ENCODE measurements at regions not wholly inside any gene's neighbourhood (a gene's known extent, or its start where the extent isn't known, plus 50 kb on each side); places are given as distances from the start of the nearest gene placed in this dataset.
"Not testable (repeated sequence)": the region's sequence is repeated elsewhere in the genome, so short reads cannot be mapped to it uniquely, and the experiment has no call there.

DNA sequence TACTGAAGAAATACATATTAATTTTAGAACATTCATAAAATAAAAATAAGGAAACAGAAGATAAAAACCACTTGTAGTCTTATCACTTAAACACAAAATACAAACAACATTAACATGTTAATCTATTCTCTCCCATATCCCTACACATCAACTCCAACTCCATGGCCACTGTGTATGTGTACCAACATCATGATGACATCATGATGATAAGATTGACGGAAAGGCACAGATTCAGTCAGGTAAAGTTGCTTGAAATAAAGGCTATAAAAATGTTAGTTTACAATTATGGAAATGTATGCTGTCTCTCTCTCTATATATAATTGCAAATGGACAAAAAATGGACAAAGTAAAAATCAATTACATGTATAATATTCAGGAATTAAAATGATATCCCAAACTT, 388.5 kb upstream of the UBE2E3 start:
- no peak for DNase-seq

DNA sequence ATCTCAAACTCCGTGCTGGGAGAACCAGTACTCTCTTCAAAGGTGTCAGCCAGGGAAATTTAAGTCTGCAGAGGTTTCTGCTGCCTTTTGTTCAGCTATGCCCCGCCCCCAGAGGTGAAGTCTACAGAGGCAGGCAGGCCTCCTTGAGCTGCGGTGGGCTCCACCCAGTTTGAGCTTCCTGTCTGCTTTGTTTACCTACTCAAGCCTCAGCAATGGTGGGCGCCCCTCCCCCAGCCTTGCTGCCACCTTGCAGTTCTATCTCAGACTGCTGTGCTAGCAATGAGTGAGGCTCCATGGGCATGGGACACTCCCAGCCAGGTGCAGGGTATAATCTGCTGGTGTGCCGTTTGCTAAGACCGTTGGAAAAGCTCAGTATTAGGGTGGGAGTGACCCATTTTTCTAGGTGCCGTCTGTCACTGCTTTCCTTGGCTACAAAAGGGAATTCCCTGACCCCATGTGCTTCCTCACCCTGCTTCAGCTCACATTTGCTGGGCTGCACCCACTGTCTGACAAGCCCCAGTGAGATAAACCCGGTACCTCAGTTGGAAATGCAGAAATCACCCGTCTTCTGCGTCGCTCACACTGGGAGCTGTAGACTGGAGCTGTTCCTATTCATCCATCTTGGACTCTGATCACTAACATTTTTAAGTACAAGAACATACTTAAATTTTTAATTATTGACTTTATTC, 389.2 kb upstream of the UBE2E3 start:
- DNase-seq: not testable (repeated sequence)

- no peak for DNase-seq
Measured at GRCh38 chr2:180583441-180584140, 396.8 kb upstream of the UBE2E3 start.

- no peak for DNase-seq
Measured at GRCh38 chr2:180579388-180579787, 401.0 kb upstream of the UBE2E3 start.

DNA sequence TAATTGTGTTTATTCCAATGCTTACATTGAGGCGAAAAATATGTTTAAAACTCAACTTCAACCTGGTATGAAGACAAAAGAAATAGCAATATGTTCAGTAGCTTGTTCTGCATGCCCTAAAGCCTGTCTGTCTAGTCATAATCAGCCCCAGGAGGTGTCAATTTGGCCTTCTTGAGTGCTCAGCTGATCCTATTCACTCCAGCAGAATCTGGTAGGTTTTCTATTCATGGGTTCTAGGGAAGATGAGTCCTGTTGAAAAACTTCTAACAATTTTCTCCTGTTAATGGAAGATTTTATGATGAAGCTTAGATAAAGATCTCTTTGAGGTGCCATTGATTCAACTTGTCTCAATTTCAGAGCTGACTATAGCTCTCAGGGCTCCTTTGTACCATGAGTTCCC, 402.0 kb upstream of the UBE2E3 start:
- no peak for DNase-seq

- no peak for DNase-seq
Measured at GRCh38 chr2:180577567-180577966, 402.8 kb upstream of the UBE2E3 start.

DNA sequence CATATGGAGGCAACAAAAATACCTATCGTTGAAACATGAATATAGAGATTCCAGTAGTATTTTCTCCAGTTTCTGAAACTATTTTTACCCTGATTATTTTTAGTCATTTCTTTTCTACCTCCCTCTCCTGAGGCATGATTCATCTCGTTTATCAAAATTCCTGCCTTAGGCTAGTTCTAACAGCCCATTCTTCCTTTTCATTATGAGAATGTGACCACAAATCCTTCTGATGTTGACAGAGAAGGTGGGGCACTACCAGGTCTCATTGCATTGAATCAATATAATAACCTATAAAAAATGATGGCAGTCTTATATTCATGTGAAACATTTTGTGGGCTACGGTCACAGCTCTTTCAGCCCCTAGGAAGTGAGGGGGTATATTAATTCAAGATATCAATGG, 406.5 kb upstream of the UBE2E3 start:
- DNase-seq: no peak

DNA sequence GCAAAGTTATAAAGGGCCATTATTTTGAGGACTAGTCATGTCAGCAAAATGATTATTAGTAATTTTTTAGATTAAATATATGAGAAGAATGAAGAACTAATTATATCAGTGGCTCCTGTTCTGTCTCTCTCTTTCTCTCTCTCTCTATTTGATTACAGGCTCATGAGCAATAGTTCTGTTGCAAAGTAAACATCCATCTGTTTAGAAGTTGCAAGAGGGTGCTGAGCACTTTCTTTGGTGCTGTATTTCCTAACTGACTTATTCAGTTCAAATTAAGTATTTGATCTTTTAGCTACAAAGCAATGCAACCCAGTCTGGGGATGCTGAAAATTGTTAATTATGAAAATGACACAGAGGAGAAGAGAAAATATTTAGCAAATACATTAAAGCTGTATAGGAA, 408.1 kb upstream of the UBE2E3 start:
- no peak for DNase-seq

GRCh38 chr2:180571559-180571958, 408.8 kb upstream of the UBE2E3 start:
- no peak for DNase-seq

DNA sequence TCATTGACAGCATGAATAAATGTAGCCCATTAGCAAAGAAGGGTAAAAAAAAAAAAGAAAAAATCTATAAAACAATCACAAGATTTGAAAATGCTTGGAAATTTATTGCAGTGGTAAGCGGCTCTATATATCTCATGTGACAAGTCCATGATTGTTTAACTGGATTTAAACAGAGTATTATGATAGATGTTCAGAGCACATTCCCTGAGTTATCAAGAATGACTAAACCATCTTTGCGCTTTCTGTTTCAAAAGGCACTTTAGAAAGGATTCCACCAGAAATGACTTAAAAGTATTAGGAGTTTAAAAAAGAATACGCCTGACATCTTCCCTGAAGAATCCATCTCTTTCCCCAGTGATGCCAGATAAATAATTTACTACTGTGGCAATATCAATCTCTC, 409.5 kb upstream of the UBE2E3 start:
- no peak for DNase-seq

DNA sequence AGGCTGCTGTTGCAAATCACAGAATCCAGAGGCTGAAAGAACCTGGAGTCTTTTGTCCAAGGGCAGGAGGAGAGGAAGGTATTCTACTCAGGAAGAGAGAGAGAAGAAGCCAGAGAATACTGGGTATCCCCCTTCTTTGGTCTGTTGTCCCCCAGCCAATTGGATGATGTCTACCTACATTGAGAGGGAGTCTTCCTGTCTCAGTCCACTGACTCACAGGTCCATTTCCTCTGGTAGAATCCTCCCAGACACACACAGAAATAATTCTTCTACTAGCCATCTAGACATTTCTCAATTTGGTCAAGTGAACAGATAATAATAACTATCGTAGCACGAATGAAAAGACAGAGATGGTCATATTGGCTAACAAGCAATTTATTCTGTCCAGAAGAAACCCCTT, 416.4 kb upstream of the UBE2E3 start:
- DNase-seq: no peak

DNA sequence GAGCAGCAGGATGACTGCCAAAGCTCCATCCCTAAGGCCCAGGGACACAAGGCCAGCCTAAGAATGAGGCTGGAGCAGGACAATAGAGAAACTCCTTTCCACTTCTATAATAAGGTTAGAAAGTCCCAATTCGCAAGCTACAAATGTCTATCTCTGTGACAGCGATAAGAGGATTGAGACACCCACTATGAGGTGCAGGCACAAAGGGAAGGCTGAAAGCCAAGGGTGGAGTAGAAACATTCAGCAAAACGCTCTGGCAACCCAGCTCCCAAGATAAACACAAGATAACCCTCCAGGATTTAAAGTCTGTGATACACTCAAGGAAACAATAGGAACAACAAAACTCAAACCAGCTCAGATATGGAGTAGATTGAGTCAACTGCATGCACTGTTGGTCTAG, 418.0 kb upstream of the UBE2E3 start:
- no peak for DNase-seq

DNA sequence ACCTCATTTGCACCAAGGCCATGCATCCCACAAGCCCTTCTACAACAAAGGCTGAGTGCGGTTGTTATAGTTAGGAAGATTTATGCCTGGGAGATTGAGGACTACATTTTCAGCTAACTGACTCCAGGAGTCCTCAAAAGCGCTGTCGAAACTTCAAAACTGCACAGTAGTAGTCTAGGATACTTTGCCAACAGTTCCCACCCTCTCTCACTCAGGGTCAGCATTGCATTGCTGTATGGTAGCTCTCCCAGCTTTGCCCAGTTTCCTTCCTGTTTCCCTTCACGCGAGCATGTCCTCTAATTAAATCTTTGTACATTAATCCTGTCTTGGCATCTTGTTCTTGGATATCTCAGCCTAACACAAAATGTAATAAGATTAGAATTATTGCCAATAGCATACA, 420.6 kb upstream of the UBE2E3 start:
- no peak for DNase-seq

DNA sequence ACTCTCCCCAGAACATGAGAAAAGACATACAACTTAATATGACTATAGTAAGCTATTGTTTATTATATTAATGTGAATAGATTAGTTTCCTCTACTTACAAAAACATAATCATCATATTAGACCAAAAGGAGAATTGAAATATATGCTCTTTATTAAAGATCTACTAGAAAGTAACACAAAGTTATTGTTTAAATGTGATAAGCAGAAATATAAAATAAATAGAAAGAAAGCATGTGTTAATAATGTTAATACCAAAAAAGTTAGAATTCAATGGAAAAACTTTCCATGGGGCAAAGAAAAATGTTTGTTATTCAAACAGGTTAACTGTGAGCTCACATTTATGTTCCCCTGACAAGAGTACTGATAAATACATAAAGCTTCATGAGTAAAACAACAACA, 421.4 kb upstream of the UBE2E3 start:
- DNase-seq: no peak

DNA sequence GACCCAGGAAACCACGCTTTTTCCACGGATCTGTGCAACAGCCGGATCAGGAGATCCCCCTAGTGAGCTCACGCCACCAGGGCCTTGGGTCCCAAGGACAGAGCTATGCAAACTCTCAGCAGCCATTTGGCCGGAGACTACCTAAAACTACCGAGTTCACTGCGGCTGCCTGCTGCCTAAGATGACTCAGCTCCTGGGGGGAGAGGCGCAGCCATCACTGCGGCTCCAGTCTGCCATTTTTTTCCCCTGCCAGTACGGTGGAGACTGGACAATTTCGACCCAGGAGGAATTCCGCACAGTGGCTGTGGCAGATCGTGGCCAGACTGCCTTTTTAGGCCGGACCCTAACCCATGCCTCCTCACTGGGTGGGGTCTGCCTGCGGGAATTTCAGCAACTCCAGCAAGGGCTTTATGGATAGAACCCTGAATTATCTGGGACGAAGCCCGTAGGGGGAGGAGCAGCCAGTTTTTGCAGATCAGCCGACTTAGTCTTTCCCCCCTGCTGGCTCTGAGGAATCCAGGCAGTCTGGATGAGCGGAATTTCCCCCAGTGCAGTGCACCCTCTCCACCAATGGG, 424.9 kb upstream of the UBE2E3 start:
- DNase-seq: no peak

GRCh38 chr2:180554330-180554729, 426.1 kb upstream of the UBE2E3 start:
- no peak for DNase-seq

DNA sequence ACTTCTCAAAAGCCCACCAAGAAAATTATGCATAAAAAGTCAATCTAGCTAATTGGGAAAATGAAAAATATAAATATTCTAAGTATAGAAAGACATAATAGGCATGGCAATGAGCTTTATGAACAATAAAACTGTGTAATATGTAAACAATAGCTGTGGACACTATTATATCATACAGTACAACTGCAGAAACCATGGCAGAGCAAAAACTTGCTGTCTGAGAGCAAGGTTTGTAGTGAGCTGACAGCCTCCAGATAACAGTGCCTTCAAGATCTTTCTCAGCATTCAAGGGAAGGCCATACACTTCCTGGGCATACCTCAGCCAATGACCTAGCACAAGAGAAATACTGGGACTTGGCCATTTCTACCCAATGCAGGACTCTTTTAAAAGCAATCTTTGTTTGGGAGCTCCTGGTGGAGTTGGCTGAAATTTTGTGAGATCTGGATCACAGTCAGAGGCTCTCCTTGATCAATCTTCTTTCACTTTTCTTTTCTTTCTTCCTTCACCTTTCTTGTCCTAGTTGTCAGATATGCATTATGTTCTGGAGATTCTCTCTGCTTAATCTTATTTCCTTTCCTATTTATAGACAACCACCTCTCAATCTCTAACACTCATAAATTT, 427.2 kb upstream of the UBE2E3 start:
- DNase-seq: no peak

DNA sequence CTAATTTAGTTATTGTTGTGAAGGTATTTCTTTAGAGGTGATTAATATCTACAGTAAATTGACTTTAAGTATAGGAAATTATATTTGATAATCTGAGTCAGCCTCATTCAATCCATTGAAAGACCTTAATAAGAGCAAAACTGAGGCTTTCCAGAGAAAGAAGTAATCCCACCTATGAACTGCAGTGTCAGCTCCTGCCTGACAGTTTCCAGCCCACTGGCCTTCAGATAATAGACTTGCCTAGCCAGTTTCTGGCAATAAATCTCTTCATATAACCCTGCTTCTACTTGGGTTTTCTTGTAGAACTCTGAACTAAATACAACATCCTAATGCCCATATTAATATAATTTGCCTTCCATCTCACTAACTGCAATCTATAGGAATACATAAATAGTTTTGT, 437.9 kb upstream of the UBE2E3 start:
- DNase-seq: no peak

- DNase-seq: no peak
Measured at GRCh38 chr2:180540761-180541160, 439.6 kb upstream of the UBE2E3 start.

DNA sequence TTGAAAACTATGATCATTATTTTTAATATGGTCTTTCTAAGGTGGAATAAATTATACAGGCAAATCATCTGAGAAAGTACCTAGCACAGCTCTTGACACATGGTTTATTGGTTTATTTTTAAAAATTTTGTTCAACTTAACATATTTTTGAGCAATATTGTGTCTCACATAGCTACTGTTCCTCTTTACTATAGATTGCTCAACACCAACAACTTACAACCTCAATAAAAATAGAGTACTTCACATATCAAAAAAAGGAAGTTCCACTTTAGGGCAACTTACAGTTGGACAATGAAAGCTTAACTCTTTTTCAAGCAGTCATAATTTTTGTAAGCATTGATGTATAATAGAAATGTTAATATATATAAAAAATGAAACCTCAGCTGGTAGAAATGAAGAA, 440.9 kb upstream of the UBE2E3 start:
- no peak for DNase-seq

- DNase-seq: no peak
Measured at GRCh38 chr2:180535289-180535688, 445.1 kb upstream of the UBE2E3 start.

GRCh38 chr2:180531787-180532186, 448.6 kb upstream of the UBE2E3 start:
- DNase-seq: not testable (repeated sequence)

DNA sequence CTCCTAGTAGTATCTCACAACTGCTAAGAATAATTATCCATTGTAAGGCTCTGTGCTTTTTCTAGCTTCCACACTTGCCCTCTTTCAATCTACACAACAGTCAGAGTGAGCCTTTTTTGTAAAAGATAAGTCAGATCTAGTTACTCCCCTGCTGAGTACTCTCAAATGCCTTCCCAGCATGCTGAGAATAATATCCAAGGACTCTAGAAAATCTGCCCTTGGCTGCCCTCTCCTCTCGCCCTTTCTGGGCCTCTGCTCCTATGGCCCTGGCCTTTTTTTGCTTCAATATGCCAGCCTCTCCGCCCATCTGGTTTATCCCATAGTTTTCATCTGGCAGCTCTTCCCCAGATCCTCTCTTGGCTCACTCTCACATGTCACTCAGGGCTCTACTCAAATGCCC, 455.9 kb upstream of the UBE2E3 start:
- DNase-seq: no peak

All from activated naive CD4-positive, alpha-beta T cell (primary cell).